PC-9 (cell line): ENCODE measurements at regions not wholly inside any gene's neighbourhood (a gene's known extent, or its start where the extent isn't known, plus 50 kb on each side); places are given as distances from the start of the nearest gene placed in this dataset.

Experiments
- BruUV-seq: library from RNA; stranded (reverse); fragments of 400-500 nt; replicated peaks from 2 replicates; lab custom pipeline; 2021; lab: Mats Ljungman, UMichigan
- CTCF ChIA-PET: fragments of 300-600 bp; sonication (Branson Sonifier 250); formaldehyde crosslinking; loops from one replicate; lab custom pipeline; 2022; ENCODE audit warnings: antibody characterized with exemption; lab: Charles Lee
- POLR2A ChIA-PET: fragments of 300-600 bp; sonication (Branson Sonifier 250); formaldehyde crosslinking; loops from one replicate; lab custom pipeline; 2022; ENCODE audit warnings: antibody characterized with exemption; ENCODE audit not compliant: unreplicated experiment; lab: Charles Lee
- DNase-seq, 2 experiments: peaks; one replicate each; pipeline versions ENCODE4 v3.0.0 to v3.0.0-alpha.2; 2015 to 2022; ENCODE audit warnings: mixed read lengths in 1 of 2
- H2AFZ ChIP-seq: fragments of 200-600 bp; sonication (generic); 2 replicates; pipeline ENCODE4 v1.8.1; 2017; ENCODE audit warnings: antibody characterized with exemption
- H3F3A ChIP-seq: fragments of 200-600 bp; sonication (generic); 2 replicates; pipeline ENCODE4 v1.8.1; 2017; ENCODE audit warnings: antibody characterized with exemption, mild to moderate bottlenecking, low read depth; ENCODE audit not compliant: insufficient read depth
- H3K27ac ChIP-seq: fragments of 200-600 bp; sonication (generic); 2 replicates; pipeline ENCODE4 v1.6.1; 2016; ENCODE audit warnings: mixed run types
- H3K27me3 ChIP-seq: fragments of 200-600 bp; sonication (generic); 2 replicates; pipeline ENCODE4 v1.6.1; 2016; ENCODE audit warnings: low read depth, mixed run types; ENCODE audit not compliant: insufficient read depth
- H3K36me3 ChIP-seq: fragments of 200-600 bp; sonication (generic); 2 replicates; pipeline ENCODE4 v1.6.1; 2016; ENCODE audit warnings: low read depth, mixed run types
- H3K4me1 ChIP-seq: fragments of 200-600 bp; sonication (generic); replicated peaks from 2 replicates; pipeline ENCODE4 v1.6.1; 2016; ENCODE audit warnings: mixed run types; ENCODE audit not compliant: insufficient read depth
- H3K4me2 ChIP-seq: fragments of 200-600 bp; sonication (generic); 2 replicates; pipeline ENCODE4 v1.6.1; 2017; ENCODE audit warnings: mixed run types
- H3K4me3 ChIP-seq: fragments of 200-600 bp; sonication (generic); 2 replicates; pipeline ENCODE4 v1.6.1; 2016; ENCODE audit warnings: mixed run types
- H3K79me2 ChIP-seq: fragments of 200-600 bp; sonication (generic); 2 replicates; pipeline ENCODE4 v1.6.1; 2017; ENCODE audit warnings: low read depth, mixed run types
- H3K9me2 ChIP-seq: fragments of 200-600 bp; sonication (generic); 2 replicates; pipeline ENCODE4 v1.8.1; 2017; ENCODE audit warnings: mild to moderate bottlenecking; ENCODE audit not compliant: insufficient read depth
- H3K9me3 ChIP-seq: fragments of 200-600 bp; sonication (generic); 2 replicates; pipeline ENCODE4 v1.8.1; 2016; ENCODE audit warnings: low read depth; ENCODE audit not compliant: insufficient read depth
- H4K20me1 ChIP-seq: fragments of 200-600 bp; sonication (generic); 2 replicates; pipeline ENCODE4 v1.8.1; 2017; ENCODE audit not compliant: insufficient read depth
- CTCF ChIP-seq: fragments of 200-600 bp; sonication (generic); conservative IDR thresholded peaks from 2 replicates; pipeline ENCODE4 v1.6.1; 2017; ENCODE audit warnings: mixed run types, antibody characterized with exemption, mild to moderate bottlenecking, moderate library complexity
- EZH2 ChIP-seq: fragments of 200-600 bp; sonication (generic); IDR thresholded peaks from 2 replicates; pipeline ENCODE4 v1.8.0; 2017; ENCODE audit warnings: antibody characterized with exemption, low read depth
- intact Hi-C: fragments of 100-400 bp; cut with micrococcal nuclease; formaldehyde crosslinking; loops from one replicate; pipeline ENCODE4 v1.10.0; 2022; ENCODE audit not compliant: unreplicated experiment

GRCh38 chr20:4444404-4444803 lies 195.3 kb upstream of the ADRA1D start:
- Histone ChIP-seq H3K79me2 (no peaks in the 10 kb centered on the region), H3K27ac (no peak overlapping the region), H3K4me2 (no peak overlapping the region), H3F3A (peaks cover 8% of the 10 kb centered on the region; the same call in 1 of the 2 replicates), H3K4me3 (no peak overlapping the region), H3K27me3 (no peaks in the 10 kb centered on the region), H3K4me1 (peaks cover 12% of the 10 kb centered on the region), H4K20me1 (no peaks in the 10 kb centered on the region), H3K36me3 (0 out of 2 replicates have a peak, but pooled peaks cover 3% of the 10 kb centered on the region), H2AFZ (no peak overlapping the region), H3K9me2 (no peaks in the 10 kb centered on the region), H3K9me3 (no peaks in the 10 kb centered on the region)
- no peak for TF ChIP-seq CTCF
- no peak for TF ChIP-seq EZH2
- BruUV-seq: no TSS peak
- intact Hi-C loops: no loop called here
- ChIA-PET CTCF (no interaction called here), POLR2A (no interaction called here)
- no peak for DNase-seq

GRCh38 chr20:4443016-4443415 lies 193.9 kb upstream of the ADRA1D start:
- H3K4me2 ChIP-seq: peak overlapping the region; percentile 47
- DNase-seq: peak; percentile 56 to 72
- 0 out of 2 replicates have a peak, but pooled peaks cover 3% of the 10 kb centered on the region for H3K36me3 ChIP-seq
- BruUV-seq: no TSS peak
- H3K4me1 ChIP-seq: peaks cover 12% of the 10 kb centered on the region
- H3F3A ChIP-seq: peaks cover 8% of the 10 kb centered on the region; the same call in 1 of the 2 replicates
- no peaks in the 10 kb centered on the region for H3K27me3 ChIP-seq
- peak overlapping the region; percentile 38 for H3K27ac ChIP-seq
- ChIA-PET CTCF (no interaction called here), POLR2A (no interaction called here)
- no peak overlapping the region for H3K4me3 ChIP-seq
- no peak overlapping the region for H2AFZ ChIP-seq
- no peaks in the 10 kb centered on the region for H4K20me1 ChIP-seq
- intact Hi-C loops: no loop called here
- no peaks in the 10 kb centered on the region for H3K9me3 ChIP-seq
- TF ChIP-seq EZH2 (no peak), CTCF (no peak)
- no peaks in the 10 kb centered on the region for H3K79me2 ChIP-seq
- no peaks in the 10 kb centered on the region for H3K9me2 ChIP-seq

- no peaks in the 10 kb centered on the region for H3K9me3 ChIP-seq
- H3K27ac ChIP-seq: no peak overlapping the region
- intact Hi-C loops: no loop called here
- H3K36me3 ChIP-seq: no peaks in the 10 kb centered on the region
- H3K4me3 ChIP-seq: no peak overlapping the region
- ChIA-PET CTCF (no interaction called here), POLR2A (no interaction called here)
- no TSS peak for BruUV-seq
- no peaks in the 10 kb centered on the region for H3K79me2 ChIP-seq
- TF ChIP-seq EZH2: no peak
- no peak for TF ChIP-seq CTCF
- no peak overlapping the region for H3K4me2 ChIP-seq
- peaks cover 12% of the 10 kb centered on the region for H3K4me1 ChIP-seq
- H3K27me3 ChIP-seq: no peaks in the 10 kb centered on the region
- no peaks in the 10 kb centered on the region for H3K9me2 ChIP-seq
- H4K20me1 ChIP-seq: no peaks in the 10 kb centered on the region
- no peak for DNase-seq
- H3F3A ChIP-seq: peaks cover 8% of the 10 kb centered on the region; the same call in 1 of the 2 replicates
- no peak overlapping the region for H2AFZ ChIP-seq
These were observed 192.8 kb upstream of the ADRA1D start for GRCh38 chr20:4441871-4442270.
